GM06990 (cell line): ENCODE measurements at regions not wholly inside any gene's neighbourhood (a gene's known extent, or its start where the extent isn't known, plus 50 kb on each side); places are given as distances from the start of the nearest gene placed in this dataset.

Experiments used
- DNase-seq: peaks from one replicate; pipeline ENCODE4 v3.0.0-alpha.2; 2011; ENCODE audit not compliant: insufficient read length; ENCODE audit errors: extremely low read depth
- H3K27me3 ChIP-seq: replicated peaks from 2 replicates; pipeline ENCODE4 v1.6.0; 2011; ENCODE audit warnings: low read length; ENCODE audit not compliant: control insufficient read depth, insufficient read depth
- H3K36me3 ChIP-seq: 2 replicates; pipeline ENCODE4 v1.5.1; 2011; ENCODE audit warnings: low read length; ENCODE audit not compliant: control insufficient read depth, insufficient read depth
- H3K4me3 ChIP-seq: replicated peaks from 2 replicates; pipeline ENCODE4 v1.5.1; 2011; ENCODE audit warnings: low read depth, mild to moderate bottlenecking, control low read depth, low read length
- CTCF ChIP-seq: IDR thresholded peaks from 2 replicates; pipeline ENCODE4 v1.5.1; 2011; ENCODE audit warnings: low read length, control low read depth, mild to moderate bottlenecking, inconsistent platforms; ENCODE audit not compliant: insufficient read depth, poor library complexity, severe bottlenecking

- peak; percentile 1 for DNase-seq
- no peak for TF ChIP-seq CTCF
- H3K27me3 ChIP-seq: no peaks in the 10 kb centered on the region
- H3K36me3 ChIP-seq: no peaks in the 10 kb centered on the region
- H3K4me3 ChIP-seq: no peak overlapping the region
Measured at GRCh38 chr1:195763146-195763906, 844.9 kb downstream of the KCNT2 start.

DNA sequence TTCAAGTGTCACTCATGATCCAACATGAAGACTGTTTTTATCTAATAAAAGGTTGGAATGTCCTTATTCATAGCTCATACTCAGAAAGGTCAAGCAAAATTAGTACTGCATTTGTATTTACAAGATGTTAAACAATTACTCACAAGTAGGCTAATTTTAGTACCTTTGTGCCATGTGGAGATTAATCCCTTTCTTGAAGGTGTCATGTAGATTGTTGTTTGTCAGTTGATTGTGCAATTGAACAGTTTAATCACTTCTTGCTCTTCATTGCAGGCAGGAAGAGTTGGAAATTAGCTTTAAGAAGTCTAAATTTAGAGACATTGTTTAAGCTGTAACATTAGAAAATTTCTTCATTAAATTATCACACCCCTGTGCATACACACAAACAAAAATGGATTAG is 847.1 kb downstream of the KCNT2 start:
- DNase-seq: no peak
- Histone ChIP-seq H3K27me3 (no peaks in the 10 kb centered on the region), H3K4me3 (no peak overlapping the region), H3K36me3 (no peaks in the 10 kb centered on the region)
- TF ChIP-seq CTCF: no peak

DNA sequence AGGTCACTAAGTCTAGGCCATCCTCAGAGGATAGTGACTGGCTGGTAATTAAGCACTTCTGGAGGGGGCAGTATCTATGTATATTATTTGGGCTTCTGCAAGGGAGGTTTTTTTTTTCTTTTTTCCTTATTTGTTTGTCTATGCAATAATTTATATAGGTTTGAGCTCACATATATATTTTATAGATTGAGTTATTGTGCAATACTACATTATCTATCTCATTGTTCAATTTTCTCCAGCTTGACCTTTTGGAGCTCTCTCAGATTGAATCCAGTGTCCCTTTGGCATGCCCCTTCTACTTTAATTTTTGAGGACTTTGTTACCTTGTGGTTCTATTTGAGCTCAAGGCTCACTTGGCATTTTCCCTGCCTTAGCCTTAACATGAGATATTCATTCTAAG is 852.1 kb downstream of the KCNT2 start:
- no peak for DNase-seq
- H3K27me3 ChIP-seq: no peaks in the 10 kb centered on the region

DNA sequence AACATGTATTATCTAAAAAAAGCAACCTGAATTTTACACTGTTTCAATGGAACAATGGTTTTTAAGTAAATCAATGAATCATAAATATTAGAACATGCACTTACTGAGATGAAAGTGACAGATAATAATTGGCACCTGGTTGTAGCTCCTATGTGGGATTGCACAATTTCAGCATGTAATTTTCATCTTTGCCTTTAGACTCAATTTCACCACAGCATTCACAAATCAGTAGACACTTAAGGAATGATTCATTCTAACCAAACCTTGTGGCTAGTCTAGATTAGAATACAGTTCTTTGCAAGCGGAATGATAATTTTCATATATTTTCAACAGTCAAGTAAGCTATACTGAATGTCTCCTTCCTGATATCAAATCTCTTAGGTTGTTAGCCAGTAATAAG is 853.4 kb downstream of the KCNT2 start:
- Histone ChIP-seq H3K27me3 (no peaks in the 10 kb centered on the region), H3K36me3 (no peaks in the 10 kb centered on the region), H3K4me3 (no peak overlapping the region)
- DNase-seq: no peak
- TF ChIP-seq CTCF: no peak

More for the DNA sequence above, 852.1 kb downstream of the KCNT2 start:
- no peak for TF ChIP-seq CTCF
- no peak overlapping the region for H3K4me3 ChIP-seq
- no peaks in the 10 kb centered on the region for H3K36me3 ChIP-seq

GRCh38 chr1:195754303-195754702 is 853.9 kb downstream of the KCNT2 start:
- Histone ChIP-seq H3K36me3 (no peaks in the 10 kb centered on the region), H3K27me3 (no peaks in the 10 kb centered on the region), H3K4me3 (no peak overlapping the region)
- no peak for TF ChIP-seq CTCF
- no peak for DNase-seq

GRCh38 chr1:195748969-195749368 is 859.3 kb downstream of the KCNT2 start:
- no peak for TF ChIP-seq CTCF
- Histone ChIP-seq H3K36me3 (no peaks in the 10 kb centered on the region), H3K4me3 (no peak overlapping the region), H3K27me3 (no peaks in the 10 kb centered on the region)
- DNase-seq: no peak
